ENCODE measurements at regions not wholly inside any gene's neighbourhood (a gene's known extent, or its start where the extent isn't known, plus 50 kb on each side); places are given as distances from the start of the nearest gene placed in this dataset.

DNA sequence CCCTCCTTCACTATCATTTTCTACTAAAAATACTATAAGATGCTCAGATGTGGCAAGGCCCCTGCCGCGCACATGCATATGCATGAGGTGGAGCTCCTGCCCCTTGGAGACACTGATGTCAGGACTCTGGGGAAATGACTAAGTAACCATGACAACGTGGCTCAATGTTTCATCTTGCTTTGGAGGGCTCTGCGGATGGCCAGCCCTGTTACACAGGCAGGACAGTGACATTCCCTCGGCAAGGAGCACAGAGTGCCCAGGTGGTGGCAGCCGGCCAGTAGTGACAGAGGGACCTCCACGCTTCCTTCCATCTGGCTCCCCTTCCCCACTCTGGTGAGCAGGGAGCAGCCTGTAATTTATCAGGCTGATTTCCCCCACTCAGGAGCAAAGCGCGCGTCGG is 364.1 kb downstream of the SS18 start:
- no peak for TF ChIP-seq EZH2 (IDR thresholded peaks at IDR 0.05; ENCODE audit: borderline replicate concordance, low read length)
- TF ChIP-seq, protein P1, sequence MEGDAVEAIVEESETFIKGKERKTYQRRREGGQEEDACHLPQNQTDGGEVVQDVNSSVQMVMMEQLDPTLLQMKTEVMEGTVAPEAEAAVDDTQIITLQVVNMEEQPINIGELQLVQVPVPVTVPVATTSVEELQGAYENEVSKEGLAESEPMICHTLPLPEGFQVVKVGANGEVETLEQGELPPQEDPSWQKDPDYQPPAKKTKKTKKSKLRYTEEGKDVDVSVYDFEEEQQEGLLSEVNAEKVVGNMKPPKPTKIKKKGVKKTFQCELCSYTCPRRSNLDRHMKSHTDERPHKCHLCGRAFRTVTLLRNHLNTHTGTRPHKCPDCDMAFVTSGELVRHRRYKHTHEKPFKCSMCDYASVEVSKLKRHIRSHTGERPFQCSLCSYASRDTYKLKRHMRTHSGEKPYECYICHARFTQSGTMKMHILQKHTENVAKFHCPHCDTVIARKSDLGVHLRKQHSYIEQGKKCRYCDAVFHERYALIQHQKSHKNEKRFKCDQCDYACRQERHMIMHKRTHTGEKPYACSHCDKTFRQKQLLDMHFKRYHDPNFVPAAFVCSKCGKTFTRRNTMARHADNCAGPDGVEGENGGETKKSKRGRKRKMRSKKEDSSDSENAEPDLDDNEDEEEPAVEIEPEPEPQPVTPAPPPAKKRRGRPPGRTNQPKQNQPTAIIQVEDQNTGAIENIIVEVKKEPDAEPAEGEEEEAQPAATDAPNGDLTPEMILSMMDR (IDR thresholded peaks at IDR 0.05; ENCODE audit: low read length) = no peak

Measured in OCI-LY1 (cell line).